B cell (primary cell): ENCODE measurements at regions not wholly inside any gene's neighbourhood (a gene's known extent, or its start where the extent isn't known, plus 50 kb on each side); places are given as distances from the start of the nearest gene placed in this dataset.

Source experiments
- ATAC-seq: fragments of 200-7000 bp; cut with Tn5 transposase; one replicate; pipeline ENCODE4 v1.10.0; 2021; ENCODE audit warnings: low read depth, mild to moderate bottlenecking, moderate number of reproducible peaks, moderate library complexity
- CTCF ChIA-PET: fragments of 350-600 bp; sonication (Branson Sonifier 250); formaldehyde crosslinking; loops from one replicate; lab custom pipeline; 2021; ENCODE audit warnings: antibody characterized with exemption, inconsistent platforms; lab: Charles Lee
- POLR2A ChIA-PET: fragments of 350-600 bp; sonication (Branson Sonifier 250); formaldehyde crosslinking; loops from one replicate; lab custom pipeline; 2021; ENCODE audit warnings: antibody characterized with exemption; lab: Charles Lee
- DNase-seq: peaks from one replicate; pipeline ENCODE4 v3.0.0; 2013
- H2AFZ ChIP-seq: 2 replicates; pipeline ENCODE4 v1.6.1; 2012; ENCODE audit warnings: mild to moderate bottlenecking, low read depth, low read length; ENCODE audit not compliant: insufficient read depth, poor library complexity, severe bottlenecking
- H3K27ac ChIP-seq, 2 donors: 1 replicate in 1 of 2; 2 replicates in 1 of 2; pipeline ENCODE4 v1.5.1; 2012 to 2013; ENCODE audit warnings: low read length in 2 of 2, mild to moderate bottlenecking in 2 of 2, moderate library complexity in 1 of 2
- H3K27me3 ChIP-seq, 4 experiments: fragments of 200-600 bp in 1 of 4; sonication (generic) in 1 of 4; replicated peaks in 1 of 4; 1 replicate in 2 of 4; 2 replicates in 2 of 4; pipeline versions ENCODE4 v1.6.1 to v1.7.0; 2013 to 2016; ENCODE audit warnings: low read length in 3 of 4, mild to moderate bottlenecking in 2 of 4, mixed read lengths in 1 of 4, moderate library complexity in 1 of 4; ENCODE audit not compliant: insufficient read depth in 4 of 4, control insufficient read depth in 3 of 4; ENCODE audit errors: control extremely low read depth in 1 of 4
- H3K36me3 ChIP-seq, 2 experiments: replicated peaks in 1 of 2; 1 replicate in 1 of 2; 2 replicates in 1 of 2; pipeline versions ENCODE4 v1.6.1 to v1.7.1; 2013; ENCODE audit warnings: low read length in 1 of 2; ENCODE audit not compliant: insufficient read depth in 2 of 2, control insufficient read depth in 1 of 2; ENCODE audit errors: control extremely low read depth in 1 of 2, extremely low read depth in 1 of 2
- H3K4me1 ChIP-seq, 2 donors: fragments of 200-600 bp in 1 of 2; sonication (generic) in 1 of 2; 1 replicate in 1 of 2; 2 replicates in 1 of 2; pipeline versions ENCODE4 v1.5.1 to v1.6.1; 2013 to 2017; ENCODE audit warnings: low read length in 2 of 2; ENCODE audit not compliant: control insufficient read depth in 2 of 2, insufficient read depth in 2 of 2
- H3K4me2 ChIP-seq: replicated peaks from 2 replicates; pipeline ENCODE3; 2012; ENCODE audit warnings: mild to moderate bottlenecking, low read depth, low read length; ENCODE audit not compliant: poor library complexity, severe bottlenecking
- H3K4me3 ChIP-seq, 5 experiments: fragments of 200-600 bp in 1 of 5; sonication (generic) in 1 of 5; 1 replicate in 3 of 5; 2 replicates in 2 of 5; pipeline versions ENCODE4 v1.5.1 to v1.7.0; 2011 to 2016; ENCODE audit warnings: low read length in 4 of 5, mild to moderate bottlenecking in 4 of 5, low read depth in 2 of 5, control low read depth in 1 of 5, moderate library complexity in 1 of 5; ENCODE audit not compliant: insufficient read depth in 1 of 5; ENCODE audit errors: control extremely low read depth in 1 of 5, extremely low read depth in 1 of 5
- H3K79me2 ChIP-seq: fragments of 200-600 bp; sonication (generic); one replicate; pipeline ENCODE4 v1.6.0; 2016; ENCODE audit warnings: low read length; ENCODE audit not compliant: control insufficient read depth, insufficient read depth
- H3K9ac ChIP-seq: fragments of 200-600 bp; sonication (generic); 2 replicates; pipeline ENCODE4 v1.6.1; 2017; ENCODE audit warnings: mild to moderate bottlenecking, low read length, moderate library complexity
- H3K9me3 ChIP-seq, 3 donors: one replicate each; pipeline versions ENCODE4 v1.6.1 to v1.7.1; 2013; ENCODE audit warnings: low read length in 2 of 3; ENCODE audit not compliant: control insufficient read depth in 2 of 3, insufficient read depth in 1 of 3; ENCODE audit errors: control extremely low read depth in 1 of 3
- H4K20me1 ChIP-seq: 2 replicates; pipeline ENCODE4 v1.6.0; 2012; ENCODE audit warnings: mild to moderate bottlenecking, low read length; ENCODE audit not compliant: insufficient read depth, control insufficient read depth, poor library complexity, severe bottlenecking
- H3K27ac Mint-ChIP-seq: one replicate; pipeline ENCODE4 v1.8.0; 2021; ENCODE audit warnings: mixed read lengths
- H3K27me3 Mint-ChIP-seq: one replicate; pipeline ENCODE4 v1.8.0; 2021; ENCODE audit warnings: mixed read lengths
- H3K4me1 Mint-ChIP-seq: one replicate; pipeline ENCODE4 v1.8.0; 2021; ENCODE audit warnings: mixed read lengths
- H3K4me3 Mint-ChIP-seq: one replicate; pipeline ENCODE4 v1.8.0; 2021; ENCODE audit warnings: mixed read lengths
- H3K9me3 Mint-ChIP-seq: one replicate; pipeline ENCODE4 v1.8.0; 2022; ENCODE audit warnings: mixed read lengths; ENCODE audit not compliant: insufficient read depth
- CTCF ChIP-seq: fragments of 200-600 bp; IDR thresholded peaks from one replicate; pipeline ENCODE4 v1.8.0; 2022; ENCODE audit warnings: antibody characterized with exemption, mild to moderate bottlenecking
- EZH2 ChIP-seq: IDR thresholded peaks from 2 replicates; pipeline ENCODE4 v1.6.1; 2012; ENCODE audit warnings: borderline replicate concordance, low read depth, mild to moderate bottlenecking, moderate library complexity, low read length; ENCODE audit not compliant: insufficient read depth, poor library complexity, severe bottlenecking
- WGBS: methylation state at CpG from one replicate; pipeline ENCODE4 v1.1.5; 2013; ENCODE audit warnings: missing lambda C conversion rate; ENCODE audit not compliant: insufficient coverage; 5-methylcytosine and 5-hydroxymethylcytosine counted together
- intact Hi-C: fragments of 100-400 bp; cut with micrococcal nuclease; formaldehyde crosslinking; loops from one replicate; pipeline ENCODE4 v1.10.0; 2022

- no peaks in the 10 kb centered on the region for H3K4me1 Mint-ChIP-seq
- no peak for ATAC-seq
These were observed 688.9 kb downstream of the GBE1 start for GRCh38 chr3:81072591-81072990.

GRCh38 chr3:81068546-81068945 is 692.9 kb downstream of the GBE1 start:
- Histone ChIP-seq H3K4me1 (no peaks in the 10 kb centered on the region), H3K79me2 (no peaks in the 10 kb centered on the region), H3K27ac (no peak overlapping the region), H3K9ac (no peak overlapping the region), H3K27me3 (no peaks in the 10 kb centered on the region), H3K36me3 (no peaks in the 10 kb centered on the region), H4K20me1 (no peaks in the 10 kb centered on the region), H3K4me2 (no peak overlapping the region), H2AFZ (no peak overlapping the region), H3K4me3 (no peak overlapping the region), H3K9me3 (peaks cover 0 to 3% (median 0%) of the 10 kb centered on the region in 3 donors)
- intact Hi-C loops = no loop called here
- H3K9me3 Mint-ChIP-seq = peaks cover 8% of the 10 kb centered on the region
- no peak overlapping the region for H3K27ac Mint-ChIP-seq
- ChIA-PET CTCF (no interaction called here), POLR2A (no interaction called here)
- H3K4me3 Mint-ChIP-seq = no peak overlapping the region
- ATAC-seq = no peak
- no peaks in the 10 kb centered on the region for H3K4me1 Mint-ChIP-seq
- DNase-seq = no peak
- WGBS = no CpG with 5 or more reads among the region's 1 CpG
- TF ChIP-seq EZH2 (no peak), CTCF (no peak)
- no peaks in the 10 kb centered on the region for H3K27me3 Mint-ChIP-seq

More at GRCh38 chr3:81072591-81072990, 688.9 kb downstream of the GBE1 start:
- no peaks in the 10 kb centered on the region for H3K79me2 ChIP-seq
- TF ChIP-seq EZH2 = no peak
- TF ChIP-seq CTCF = no peak
- no peaks in the 10 kb centered on the region for H3K27me3 ChIP-seq
- H3K27ac ChIP-seq = no peak overlapping the region
- H4K20me1 ChIP-seq = no peaks in the 10 kb centered on the region
- H3K4me2 ChIP-seq = no peak overlapping the region
- H3K4me3 Mint-ChIP-seq = no peak overlapping the region
- DNase-seq = no peak
- H3K9me3 ChIP-seq = no peaks in the 10 kb centered on the region
- no peaks in the 10 kb centered on the region for H3K27me3 Mint-ChIP-seq
- POLR2A ChIA-PET = no interaction called here
- no peak overlapping the region for H3K9ac ChIP-seq
- H2AFZ ChIP-seq = no peak overlapping the region
- WGBS = 100% methylated on average over 2 of the region's 4 CpGs
- no peaks in the 10 kb centered on the region for H3K36me3 ChIP-seq
- CTCF ChIA-PET = no interaction called here
- H3K4me1 ChIP-seq = no peaks in the 10 kb centered on the region
- H3K27ac Mint-ChIP-seq = no peak overlapping the region
- peaks cover 2% of the 10 kb centered on the region for H3K9me3 Mint-ChIP-seq
- no peak overlapping the region for H3K4me3 ChIP-seq
- intact Hi-C loops = no loop called here
